HuH-7 (cell line): ENCODE measurements at regions not wholly inside any gene's neighbourhood (a gene's known extent, or its start where the extent isn't known, plus 50 kb on each side); places are given as distances from the start of the nearest gene placed in this dataset.
A peak's percentile ranks its signal among the peaks of the same experiment; 100 is the strongest.

ENCODE experiments used
- DNase-seq: peaks from one replicate; pipeline ENCODE4 v3.0.0; 2011; ENCODE audit warnings: low spot score

DNA sequence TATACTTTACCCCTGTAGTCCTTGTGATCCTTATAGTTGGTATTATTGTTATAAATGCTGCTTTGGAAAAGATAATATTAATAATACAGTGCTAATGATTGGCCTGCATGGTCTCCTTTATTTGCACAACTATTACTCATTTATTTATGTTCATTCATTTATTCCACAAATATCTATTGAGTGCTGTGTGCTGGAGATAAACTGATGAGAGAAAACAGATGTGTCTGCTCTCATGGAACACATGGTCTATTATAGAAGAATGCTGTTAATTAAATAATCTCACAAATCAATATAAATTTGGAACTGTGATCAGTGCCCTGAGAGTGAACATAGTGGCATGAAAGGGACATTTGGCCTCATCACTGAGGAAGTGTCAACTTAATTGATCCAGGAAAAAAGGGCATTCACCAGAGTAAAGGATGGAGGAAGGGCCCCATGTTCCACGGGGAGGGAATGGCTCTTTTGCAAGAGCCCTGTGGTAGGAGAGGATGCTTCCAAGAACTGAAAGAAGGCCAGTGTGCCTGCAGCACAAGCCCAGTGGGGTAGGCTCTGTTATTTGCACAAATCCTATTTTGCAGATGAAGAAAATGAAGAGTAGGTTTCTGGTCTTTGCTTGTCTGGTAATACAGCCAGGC is 91.5 kb upstream of the STK39 start:
- DNase-seq, result no peak

DNA sequence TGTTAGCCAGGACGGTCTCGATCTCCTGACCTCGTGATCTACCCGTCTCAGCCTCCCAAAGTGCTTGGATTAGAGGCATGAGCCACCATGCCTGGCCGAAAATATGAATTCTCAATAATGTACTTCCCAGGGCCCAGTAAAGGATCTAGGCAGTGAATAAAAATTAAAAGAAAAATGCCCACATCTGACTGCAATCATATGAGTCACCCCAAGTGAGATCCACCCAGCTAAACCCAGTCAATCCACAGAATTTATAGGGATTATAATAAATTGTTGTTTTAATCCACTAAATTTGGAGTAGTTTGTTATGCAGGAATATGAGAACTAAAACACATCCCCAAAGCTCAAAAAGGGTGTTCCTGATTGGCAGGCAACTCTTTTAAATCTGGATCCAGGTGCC is 93.5 kb upstream of the STK39 start:
- DNase-seq, result no peak

DNA sequence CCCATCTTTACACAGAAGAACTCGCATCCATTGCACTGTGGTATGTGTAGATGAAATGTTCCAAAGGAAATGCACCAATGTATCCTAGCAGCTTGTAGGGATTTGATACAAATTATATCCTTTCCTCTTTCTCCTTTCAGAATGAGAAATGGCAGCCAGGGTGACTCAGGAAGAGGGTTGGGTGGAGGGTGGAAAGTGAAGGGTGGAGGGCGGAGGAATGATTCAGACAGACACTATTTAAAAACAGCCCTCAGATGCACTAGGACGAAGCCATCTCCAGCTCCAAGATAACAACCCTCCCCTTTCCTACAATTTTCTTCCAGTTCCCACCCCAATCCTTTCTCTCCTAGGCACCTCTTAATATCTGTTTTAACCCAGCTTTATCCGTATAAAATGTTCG is 96.2 kb upstream of the STK39 start:
- DNase-seq, result no peak

DNA sequence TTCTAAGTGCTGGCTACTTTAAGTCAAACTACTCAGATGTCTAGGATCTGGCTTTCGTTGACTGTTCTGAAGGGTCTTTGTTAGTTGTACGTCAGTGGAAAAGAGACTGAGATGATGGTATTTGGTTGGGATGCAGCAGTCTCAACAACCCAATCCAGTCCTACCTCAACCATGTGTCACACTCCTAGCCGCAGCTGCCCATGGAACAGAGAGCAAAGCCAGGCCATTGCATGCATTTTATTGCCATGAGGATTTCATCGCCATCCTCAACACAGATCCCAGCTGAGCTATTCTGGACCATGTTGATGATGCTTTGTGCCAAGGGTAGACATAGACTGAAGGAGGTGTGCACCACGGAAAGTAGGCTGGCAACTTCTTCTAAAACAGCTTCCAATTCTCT is 97.3 kb upstream of the STK39 start:
- no peak for DNase-seq

DNA sequence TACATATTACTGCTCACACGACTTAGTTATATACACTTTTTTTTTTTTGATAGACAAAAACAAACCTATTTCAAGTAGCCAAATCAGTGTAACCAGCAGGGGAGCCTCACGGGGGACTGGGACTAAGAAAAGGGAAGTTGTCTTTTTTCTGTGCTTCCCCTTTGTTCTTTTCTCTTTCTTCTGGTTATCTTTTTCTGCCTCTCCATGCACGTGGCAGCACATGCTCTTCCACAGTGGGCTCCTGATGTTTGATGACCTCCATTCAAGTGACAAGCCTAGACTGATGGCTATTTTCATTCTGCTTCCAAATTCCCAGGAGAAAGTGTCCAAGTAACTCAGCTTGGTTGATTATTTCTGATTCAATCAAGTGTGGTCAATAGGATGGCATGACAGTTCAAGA is 98.2 kb upstream of the STK39 start:
- no peak for DNase-seq

DNA sequence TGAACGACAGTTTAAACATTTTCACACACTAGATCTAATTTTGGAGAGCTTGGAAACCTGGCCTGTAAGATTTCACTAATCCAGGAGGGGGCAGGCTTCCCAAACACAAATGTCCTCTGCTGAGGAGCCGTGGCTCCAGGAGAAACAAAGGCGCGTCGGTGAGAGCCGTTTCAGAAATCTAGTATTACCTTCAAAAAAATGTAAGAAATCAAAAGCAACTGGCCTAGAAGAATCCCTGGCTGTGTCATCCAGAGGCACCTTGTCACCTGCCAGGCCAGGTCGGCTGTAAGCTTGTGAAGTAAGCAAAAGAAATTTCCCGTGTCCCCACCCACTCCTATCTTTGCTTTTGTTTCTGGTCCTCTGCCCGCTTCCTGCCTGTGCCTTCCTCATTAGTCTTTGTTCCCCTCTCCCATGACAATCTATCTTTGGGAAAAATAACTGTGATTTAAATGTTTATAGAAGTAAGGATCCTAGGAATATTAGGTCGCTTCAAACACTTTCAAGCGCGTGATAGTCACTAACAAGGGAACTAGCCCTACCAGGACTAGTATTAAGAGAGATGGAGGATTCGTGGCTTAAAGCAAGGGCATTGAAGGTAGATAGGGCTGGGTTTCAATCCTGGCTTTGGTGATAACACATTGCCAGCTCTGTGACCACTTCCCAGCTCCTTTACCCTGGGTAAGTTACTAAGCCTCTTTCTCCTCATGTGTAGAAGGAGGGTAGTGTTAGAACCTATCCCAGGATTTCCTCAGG is 99.5 kb upstream of the STK39 start:
- peak; percentile 51 for DNase-seq

DNA sequence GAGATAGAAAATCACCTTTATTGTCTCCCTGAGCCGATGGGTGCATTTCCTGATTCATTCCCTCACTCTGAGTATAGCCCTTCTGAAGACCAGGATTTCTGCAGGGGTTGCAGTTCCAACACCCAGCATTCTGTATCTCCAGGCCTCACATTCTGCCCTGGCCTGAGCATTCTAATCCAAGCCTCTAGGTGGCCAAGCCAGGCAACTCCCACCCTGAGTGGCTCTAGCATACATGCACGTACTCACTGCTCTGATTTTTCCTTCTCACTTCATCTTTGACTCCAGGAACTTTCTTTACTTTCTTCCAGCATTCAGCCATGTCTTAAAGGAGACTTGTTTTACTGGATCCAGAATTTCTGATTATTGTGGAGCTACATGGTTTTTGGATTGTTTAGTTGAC is 100.7 kb upstream of the STK39 start:
- DNase-seq, result peak; percentile 68

DNA sequence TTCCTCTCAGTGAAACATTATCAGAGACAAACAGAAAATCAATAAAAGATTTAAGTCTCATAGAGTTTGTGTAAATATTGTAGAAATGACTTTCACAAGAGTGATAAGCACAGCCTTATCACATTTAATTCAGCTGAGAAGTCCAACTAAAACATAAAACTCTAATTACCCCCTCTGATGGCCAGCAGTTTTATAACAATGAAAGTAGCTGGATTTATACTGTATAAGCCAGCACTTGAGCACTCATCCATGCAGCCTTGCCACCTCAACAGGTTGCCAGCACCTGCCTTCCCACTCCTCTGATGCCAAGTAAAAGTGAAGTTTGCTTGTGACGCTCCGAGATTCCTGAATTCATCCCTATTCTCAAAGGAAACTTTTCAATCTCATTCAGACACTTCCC is 103.0 kb upstream of the STK39 start:
- DNase-seq, result no peak

DNA sequence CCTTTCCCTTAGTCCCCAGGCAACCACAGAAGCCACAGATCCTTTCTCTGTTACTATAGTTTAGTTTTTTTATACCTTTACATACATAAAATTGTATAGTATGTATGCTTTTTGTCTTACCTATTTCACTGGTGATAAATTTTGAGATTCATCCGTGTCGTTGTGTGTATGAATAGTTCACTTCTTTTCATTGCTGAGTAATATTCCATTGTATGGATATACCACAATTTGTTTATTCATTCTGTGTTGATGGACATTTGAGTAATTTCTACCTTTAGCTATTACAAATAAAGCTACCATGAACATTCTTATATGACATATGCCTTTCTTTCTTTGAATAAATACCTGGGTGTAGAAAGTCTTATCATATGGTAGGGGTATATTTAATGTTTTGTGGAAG is 102.8 kb upstream of the CERS6 start:
- DNase-seq, result no peak

DNA sequence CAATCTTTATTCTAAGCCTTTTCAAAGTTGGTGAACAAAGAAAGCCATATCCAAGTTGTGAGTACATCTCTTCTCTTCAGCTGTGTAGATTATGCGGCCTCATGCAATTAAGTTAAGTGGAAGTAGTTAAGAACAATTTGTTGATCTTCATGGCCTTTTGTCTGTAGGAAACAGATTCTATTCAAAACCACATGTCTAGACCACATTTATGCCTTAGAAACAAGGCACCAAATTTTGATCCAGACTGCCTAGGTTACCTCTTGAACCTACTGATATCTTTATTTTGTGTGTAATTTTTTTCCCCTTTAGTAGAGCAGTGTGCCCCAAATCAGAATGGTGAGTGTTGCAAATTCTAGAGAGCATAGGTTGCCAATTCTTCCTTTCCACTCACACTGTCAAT is 101.6 kb upstream of the CERS6 start:
- no peak for DNase-seq

DNA sequence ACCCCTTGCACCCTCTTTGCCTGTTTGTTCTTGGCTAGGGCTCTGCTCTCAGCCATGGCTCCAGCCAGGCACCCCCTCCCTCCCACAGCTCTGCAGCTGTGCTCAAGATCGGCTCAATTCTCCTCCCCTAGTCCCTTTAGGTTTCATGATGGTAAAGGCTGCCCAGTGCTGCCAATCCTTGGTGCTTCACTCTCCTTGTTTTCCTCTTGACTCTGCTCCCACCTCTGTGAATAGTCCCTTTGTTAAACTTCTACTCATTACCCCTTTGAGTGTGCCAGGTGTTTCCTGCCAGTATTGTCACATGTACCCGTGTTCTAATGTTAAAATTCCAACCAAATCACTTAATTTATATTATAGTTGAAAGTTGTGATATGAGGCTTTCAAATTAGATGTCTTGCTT is 101.0 kb upstream of the CERS6 start:
- no peak for DNase-seq

DNA sequence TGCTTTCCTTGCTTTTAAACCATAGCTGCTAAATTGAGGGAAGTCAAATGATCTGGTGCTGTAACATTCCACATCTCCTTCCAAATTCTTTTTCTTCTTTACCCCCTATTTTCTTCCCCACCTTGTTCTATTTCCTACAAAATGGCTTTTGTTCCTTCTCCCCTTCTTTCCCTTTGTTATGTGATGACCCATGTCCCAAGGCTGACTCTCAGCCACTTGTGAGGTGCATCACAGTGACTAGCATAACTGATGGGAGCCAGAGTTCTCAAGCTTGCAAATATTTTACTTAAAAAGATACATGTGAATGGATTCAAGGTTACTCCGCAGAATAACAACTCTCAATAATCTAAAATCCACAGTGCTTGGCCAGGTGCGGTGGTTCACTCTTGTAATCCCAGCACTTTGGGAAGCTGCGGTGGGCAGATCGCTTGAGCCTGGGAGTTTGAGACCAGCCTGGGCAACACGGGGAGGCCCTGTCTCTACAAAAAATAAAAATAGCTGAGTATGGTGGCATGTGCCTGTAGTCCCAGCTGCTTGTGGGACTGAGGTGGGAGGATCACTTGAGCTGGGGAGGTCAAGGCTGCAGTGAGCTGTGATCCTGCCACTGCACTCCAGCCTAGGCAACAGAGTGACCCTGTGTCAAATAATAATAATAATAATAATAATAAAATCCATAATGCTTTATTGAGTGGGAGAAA is 100.1 kb upstream of the CERS6 start:
- no peak for DNase-seq

DNA sequence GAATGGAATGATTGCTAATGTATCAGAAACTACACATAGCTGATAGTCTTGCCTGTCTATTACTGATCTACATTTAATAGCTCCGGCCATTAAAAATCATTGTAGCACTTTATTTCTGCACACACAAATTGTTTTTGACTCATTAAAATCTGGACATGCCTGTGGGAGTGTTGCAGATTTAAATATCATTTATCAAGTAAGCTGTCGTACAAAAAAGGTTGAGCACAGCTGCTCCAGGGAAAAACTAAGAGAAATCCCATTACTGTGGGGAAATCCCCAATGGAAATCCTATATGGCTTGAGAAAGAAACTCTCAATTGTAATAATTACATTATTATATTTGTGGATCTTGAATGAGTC is 99.6 kb upstream of the CERS6 start:
- DNase-seq, result no peak

DNA sequence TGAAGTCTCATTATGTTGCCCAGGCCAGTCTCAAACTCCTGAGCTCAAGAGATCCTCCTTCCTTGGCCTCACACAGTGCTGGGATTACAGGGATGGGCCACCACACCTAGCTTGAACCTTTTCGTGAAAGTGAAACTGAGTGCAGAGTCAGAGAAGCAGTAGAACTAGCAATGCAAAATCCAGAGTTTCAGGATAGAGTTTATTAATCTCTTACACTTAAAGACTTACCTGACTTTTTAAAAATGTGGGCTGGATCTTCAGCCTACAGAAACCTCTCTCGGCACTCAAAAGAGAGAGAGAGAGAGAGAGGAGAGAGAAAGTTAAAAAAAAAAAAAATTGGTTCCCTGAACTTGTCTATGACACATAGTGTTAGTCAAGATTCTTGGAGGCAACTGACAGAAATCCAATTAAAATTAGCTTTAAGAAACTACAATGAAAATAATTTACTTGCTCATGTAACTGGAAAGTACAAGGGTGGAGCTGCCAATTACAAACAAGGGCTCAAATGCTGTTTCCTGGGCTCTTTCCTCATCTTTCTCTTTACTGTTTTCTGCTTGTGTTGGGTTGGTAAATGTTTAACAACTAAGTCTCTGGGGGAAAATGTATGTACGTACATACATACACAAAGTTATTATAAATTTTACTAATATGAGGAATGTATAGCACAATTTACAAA is 98.1 kb upstream of the CERS6 start:
- DNase-seq, result no peak

DNA sequence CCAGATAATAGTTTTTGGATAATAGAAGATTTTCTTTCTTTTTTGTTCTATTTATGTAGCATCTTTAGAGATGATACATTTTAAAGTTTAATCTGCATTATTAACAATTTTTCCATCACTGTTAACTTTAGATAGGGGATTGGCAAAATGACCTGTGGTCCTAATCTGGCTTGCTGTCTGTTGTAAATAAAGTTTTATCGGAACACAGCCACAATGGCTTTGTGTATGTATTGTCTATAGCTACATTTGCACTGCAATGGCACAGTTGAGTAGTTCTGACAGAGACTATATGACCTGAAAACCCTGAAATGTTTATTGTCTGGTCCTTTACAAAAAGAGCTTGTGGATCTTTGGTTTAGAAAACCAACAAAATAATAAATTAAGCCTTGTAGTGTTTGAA is 97.0 kb upstream of the CERS6 start:
- DNase-seq, result no peak

DNA sequence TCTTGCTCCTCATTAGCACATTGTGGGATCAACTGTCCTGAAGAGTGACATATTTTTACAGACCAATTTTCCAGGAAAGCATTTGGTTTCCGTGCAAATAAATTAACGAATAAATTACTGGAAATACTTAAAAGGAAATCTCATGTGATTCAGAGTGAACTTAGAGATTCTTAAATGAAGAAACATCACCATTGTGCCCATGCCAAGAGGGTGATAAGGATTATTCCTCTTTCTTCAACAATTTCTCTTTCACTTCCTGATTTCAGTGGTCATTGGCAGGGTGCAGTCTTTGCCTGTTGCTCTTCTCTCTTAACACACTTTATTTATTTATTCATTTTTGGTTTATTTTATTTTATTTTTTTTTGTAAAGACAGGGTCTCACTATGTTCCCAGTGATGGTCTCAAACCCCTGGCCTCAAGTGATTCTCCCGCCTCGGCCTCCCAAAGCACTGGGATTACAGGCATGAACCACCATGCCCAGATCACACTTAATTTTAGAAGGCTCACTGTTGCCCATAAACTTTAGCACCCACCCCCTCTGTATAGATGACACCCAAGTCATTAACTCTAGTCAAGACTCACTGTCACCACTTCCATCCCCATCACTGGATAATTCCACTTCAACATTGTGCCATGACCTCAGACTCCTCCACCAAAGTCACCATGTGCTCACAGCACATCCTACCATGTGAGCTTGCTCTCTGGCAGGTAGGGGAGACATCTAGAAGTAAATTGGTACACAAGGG is 92.6 kb upstream of the CERS6 start:
- no peak for DNase-seq

DNA sequence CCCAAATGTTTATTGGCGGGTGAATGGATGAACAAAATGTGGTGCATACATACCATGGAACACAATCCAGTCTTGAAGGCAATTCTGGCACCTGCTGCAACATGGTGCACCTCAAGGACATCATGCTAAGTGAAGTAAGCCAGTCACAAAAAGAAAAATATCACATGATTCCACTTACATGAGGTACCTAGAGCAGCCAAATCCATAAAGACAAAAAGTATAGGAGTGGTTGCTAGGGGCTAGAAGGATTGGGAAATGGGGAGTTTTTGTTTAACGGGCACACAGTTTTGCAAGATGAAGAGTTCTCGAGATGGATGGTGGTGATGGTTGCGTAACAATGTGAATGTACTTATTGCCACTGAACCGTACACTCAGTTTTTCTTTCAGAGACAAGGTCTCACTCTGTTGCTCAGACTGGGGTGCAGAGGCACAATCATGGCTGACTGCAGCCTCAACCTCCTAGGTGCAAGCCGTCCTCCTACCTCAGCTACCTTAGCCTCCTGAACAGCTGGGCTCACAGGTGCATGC is 90.9 kb upstream of the CERS6 start:
- DNase-seq, result no peak

DNA sequence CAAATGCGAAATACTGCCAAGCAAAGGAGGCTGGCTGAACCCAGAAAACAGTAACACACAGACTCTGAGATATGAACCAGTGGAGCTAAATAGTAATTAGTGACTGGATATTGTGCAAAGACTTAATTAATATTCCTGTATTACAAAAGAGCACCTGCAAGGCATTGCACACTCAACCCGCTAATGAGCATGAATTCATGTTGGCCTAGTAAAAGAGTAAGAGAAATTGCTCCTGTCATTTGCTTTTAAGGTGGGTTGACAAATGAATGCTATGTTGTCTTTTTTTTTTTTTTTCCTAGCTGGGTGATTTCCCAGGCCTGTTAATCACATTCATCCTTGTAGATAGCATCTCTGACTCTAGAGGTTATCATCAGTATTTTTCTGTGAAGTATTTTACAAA is 87.0 kb upstream of the CERS6 start:
- DNase-seq, result no peak

DNA sequence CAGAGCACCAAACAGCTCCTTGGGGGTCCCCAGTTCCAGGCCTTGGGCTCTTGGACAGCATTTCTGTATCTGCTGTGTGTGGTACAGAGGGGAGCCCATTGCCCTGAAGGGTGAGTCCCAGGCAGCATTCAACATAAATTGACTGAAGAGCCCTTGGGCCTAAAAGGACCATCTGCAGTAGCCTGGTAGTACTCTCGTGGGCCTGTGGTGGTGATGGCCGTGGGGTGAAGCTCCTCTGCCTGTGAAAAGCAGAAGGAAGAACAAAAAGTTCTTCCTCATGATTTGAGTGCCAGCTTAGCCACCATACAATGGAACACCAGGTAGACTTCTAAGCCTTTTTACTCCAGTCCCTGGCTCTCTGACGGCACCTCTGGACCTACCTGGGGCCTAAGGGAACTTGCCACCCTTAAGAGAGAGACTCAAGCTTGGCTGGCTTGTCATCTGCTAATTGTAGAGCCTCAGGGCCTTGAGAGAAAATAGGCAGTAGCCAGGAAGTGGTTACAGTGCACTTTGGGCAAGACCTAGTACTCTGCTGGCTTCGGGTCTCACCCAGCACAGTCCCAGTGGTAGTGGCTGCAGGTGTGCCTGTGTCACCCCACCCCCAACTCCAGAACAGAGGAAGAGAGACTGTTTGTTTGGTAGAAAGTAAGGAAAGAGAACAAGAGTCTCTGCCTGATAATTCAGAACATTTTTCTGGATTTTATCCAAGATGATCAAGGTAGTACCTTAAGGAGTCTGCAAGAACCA is 84.6 kb upstream of the CERS6 start:
- no peak for DNase-seq

DNA sequence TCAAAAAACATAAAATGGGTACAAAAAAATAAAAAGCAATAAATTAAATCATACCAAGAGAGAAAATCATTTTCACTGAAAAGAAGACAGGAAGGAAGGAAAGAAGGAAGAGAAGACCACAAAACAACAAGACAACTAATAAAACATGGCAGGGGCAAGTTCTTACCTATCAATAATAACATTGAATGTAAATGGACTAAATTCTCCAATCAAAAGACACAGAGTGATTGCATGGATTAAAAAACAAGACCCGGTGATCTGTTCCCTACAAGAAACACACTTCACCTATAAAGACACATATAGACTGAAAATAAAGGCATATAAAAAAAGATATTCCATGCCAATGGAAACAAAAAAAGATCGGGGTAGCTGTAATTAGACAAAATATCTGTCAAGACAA is 82.6 kb upstream of the CERS6 start:
- no peak for DNase-seq

DNA sequence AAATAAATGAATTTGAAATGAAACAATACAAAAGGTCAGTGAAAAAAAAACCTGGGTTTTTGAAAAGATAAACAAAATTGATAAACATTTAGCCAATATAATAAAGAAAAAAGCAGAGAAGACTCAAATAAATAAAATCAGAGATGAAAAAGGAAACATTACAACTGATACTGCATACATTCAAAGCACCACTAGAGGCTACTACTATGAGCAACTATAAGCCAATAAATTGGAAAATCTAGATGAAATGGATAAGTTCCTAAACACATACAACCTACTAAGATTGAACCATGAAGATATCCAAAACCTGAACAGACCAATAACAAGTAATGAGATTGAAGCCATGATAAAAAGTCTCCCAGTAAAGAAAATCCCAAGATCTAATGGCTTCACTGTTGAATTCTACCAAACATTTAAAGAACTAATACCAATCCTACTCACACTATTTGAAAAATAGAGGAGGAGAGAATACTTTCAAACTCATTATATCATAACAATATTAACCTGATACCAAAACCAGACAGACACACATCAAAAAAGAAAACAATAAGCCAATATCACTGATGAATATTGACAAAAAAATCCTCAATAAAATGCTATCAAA is 80.8 kb upstream of the CERS6 start:
- no peak for DNase-seq
